CD4-positive, alpha-beta T cell (primary cell): ENCODE measurements at regions not wholly inside any gene's neighbourhood (a gene's known extent, or its start where the extent isn't known, plus 50 kb on each side); places are given as distances from the start of the nearest gene placed in this dataset.
A peak's percentile ranks its signal among the peaks of the same experiment; 100 is the strongest.

Experiments
- ATAC-seq: fragments of 200-7000 bp; cut with Tn5 transposase; one replicate; pipeline ENCODE4 v1.10.0; 2022; ENCODE audit warnings: mild to moderate bottlenecking; ENCODE audit not compliant: poor library complexity
- CTCF ChIA-PET: fragments of 350-600 bp; sonication (Branson Sonifier 250); formaldehyde crosslinking; loops from one replicate; lab custom pipeline; 2021; ENCODE audit warnings: antibody characterized with exemption, inconsistent platforms; lab: Charles Lee
- POLR2A ChIA-PET: fragments of 350-600 bp; sonication (Branson Sonifier 250); formaldehyde crosslinking; loops from one replicate; lab custom pipeline; 2021; ENCODE audit warnings: antibody characterized with exemption, inconsistent platforms; lab: Charles Lee
- DNase-seq, 14 experiments: peaks; one replicate each; pipeline ENCODE4 v3.0.0-alpha.2; 2013 to 2020; ENCODE audit warnings: mixed read lengths in 2 of 14
- H3K27ac ChIP-seq, 2 donors: one replicate each; pipeline versions ENCODE4 v1.5.1 to v1.7.0; 2013; ENCODE audit warnings: low read length in 2 of 2, low read depth in 1 of 2, mild to moderate bottlenecking in 1 of 2
- H3K27me3 ChIP-seq, 2 experiments: 1 replicate in 1 of 2; 2 replicates in 1 of 2; pipeline versions ENCODE4 v1.6.1 to v1.7.0; 2013; ENCODE audit warnings: low read length in 2 of 2, control low read depth in 1 of 2, mild to moderate bottlenecking in 1 of 2, moderate library complexity in 1 of 2; ENCODE audit not compliant: insufficient read depth in 2 of 2, control insufficient read depth in 1 of 2
- H3K36me3 ChIP-seq: one replicate; pipeline ENCODE4 v1.6.1; 2013; ENCODE audit warnings: low read length, control low read depth; ENCODE audit not compliant: insufficient read depth
- H3K4me1 ChIP-seq: one replicate; pipeline ENCODE4 v1.6.1; 2013; ENCODE audit warnings: low read length, control low read depth; ENCODE audit not compliant: insufficient read depth
- H3K4me3 ChIP-seq: one replicate; pipeline ENCODE4 v1.5.1; 2013; ENCODE audit warnings: mild to moderate bottlenecking, low read length, moderate library complexity
- H3K9me3 ChIP-seq, 2 experiments: 1 replicate in 1 of 2; 2 replicates in 1 of 2; pipeline versions ENCODE4 v1.6.1 to v1.7.0; 2013; ENCODE audit warnings: low read length in 2 of 2, mild to moderate bottlenecking in 2 of 2, control low read depth in 1 of 2, moderate library complexity in 1 of 2; ENCODE audit not compliant: control insufficient read depth in 1 of 2, insufficient read depth in 1 of 2
- H3K27ac Mint-ChIP-seq: one replicate; pipeline ENCODE4 v1.8.0; 2020; ENCODE audit warnings: mixed read lengths
- H3K27me3 Mint-ChIP-seq: one replicate; pipeline ENCODE4 v1.8.0; 2021; ENCODE audit warnings: mixed read lengths
- H3K36me3 Mint-ChIP-seq: one replicate; pipeline ENCODE4 v1.8.0; 2021; ENCODE audit warnings: low read depth, mixed read lengths
- H3K4me1 Mint-ChIP-seq: one replicate; pipeline ENCODE4 v1.8.0; 2021; ENCODE audit warnings: low read depth, mixed read lengths
- H3K4me3 Mint-ChIP-seq: one replicate; pipeline ENCODE4 v1.8.0; 2020; ENCODE audit warnings: mild to moderate bottlenecking, mixed read lengths
- H3K9me3 Mint-ChIP-seq: one replicate; pipeline ENCODE4 v1.8.0; 2020; ENCODE audit warnings: mixed read lengths
- CTCF ChIP-seq: fragments of 200-600 bp; IDR thresholded peaks from one replicate; pipeline ENCODE4 v1.8.0; 2022; ENCODE audit warnings: antibody characterized with exemption, mild to moderate bottlenecking
- intact Hi-C, 2 experiments: fragments of 100-400 bp; cut with DNase I in 1 of 2; cut with micrococcal nuclease in 1 of 2; formaldehyde crosslinking; loops; one replicate each; pipeline versions ENCODE4 v1.15.1 to v1.9.0; 2023 to 2025; cut with DNase I, micrococcal nuclease

DNA sequence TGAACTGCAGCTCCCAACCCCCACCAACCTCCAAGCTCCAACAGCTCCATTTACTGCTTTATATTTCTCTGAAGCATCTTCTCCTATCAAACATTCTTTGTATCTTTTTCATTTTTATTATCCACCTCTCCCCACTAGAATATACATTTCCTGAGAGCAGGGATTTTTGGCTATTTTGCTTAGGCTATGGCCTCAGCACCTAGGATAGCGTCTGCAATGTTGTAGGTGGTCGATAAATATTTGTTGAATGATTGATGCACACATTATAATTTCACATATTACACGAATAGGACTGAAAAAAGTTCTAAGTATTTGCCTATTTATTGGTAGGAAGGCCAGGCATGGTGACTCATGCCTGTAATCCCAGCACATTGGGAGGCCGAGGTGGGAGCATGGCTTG is 658.7 kb upstream of the DIPK2B start:
- no peak for TF ChIP-seq CTCF
- Mint-ChIP-seq H3K9me3 (no peaks in the 10 kb centered on the region), H3K27me3 (no peaks in the 10 kb centered on the region), H3K36me3 (no peaks in the 10 kb centered on the region), H3K27ac (no peak overlapping the region), H3K4me3 (no peak overlapping the region), H3K4me1 (no peaks in the 10 kb centered on the region)
- no peaks in the 10 kb centered on the region for H3K27me3 ChIP-seq
- DNase-seq (no peak), ATAC-seq (no peak)
- ChIA-PET CTCF (no interaction called here), POLR2A (interaction anchor here (0.6 kb wide), 1 partner anchor 49 kb away, joined by 3 read pairs; no protein-coding TSS in a partner anchor)
- no peaks in the 10 kb centered on the region for H3K36me3 ChIP-seq
- H3K4me1 ChIP-seq = no peaks in the 10 kb centered on the region
- H3K4me3 ChIP-seq = no peak overlapping the region
- no peak overlapping the region for H3K27ac ChIP-seq
- intact Hi-C loops = loop anchor here in 1 of 2 experiments (10.0 kb wide), 3 partner anchors 515 to 1315 kb away; partner anchors contain the start of gene FUNDC1
- no peaks in the 10 kb centered on the region for H3K9me3 ChIP-seq

GRCh38 chrX:45852884-45853283 is 652.2 kb upstream of the DIPK2B start:
- intact Hi-C loops = loop anchor here in 1 of 2 experiments (10.0 kb wide), 3 partner anchors 522 to 1308 kb away; partner anchors contain the start of gene FUNDC1
- POLR2A ChIA-PET = interaction anchor here (3.1 kb wide), 1 partner anchor 82 kb away, joined by 19 read pairs; no protein-coding TSS in a partner anchor
- Mint-ChIP-seq H3K27ac (no peak overlapping the region), H3K27me3 (no peaks in the 10 kb centered on the region), H3K36me3 (peaks cover 21% of the 10 kb centered on the region), H3K4me1 (peaks cover 9% of the 10 kb centered on the region), H3K4me3 (no peak overlapping the region), H3K9me3 (no peaks in the 10 kb centered on the region)
- no peaks in the 10 kb centered on the region for H3K36me3 ChIP-seq
- no peaks in the 10 kb centered on the region for H3K27me3 ChIP-seq
- no peak for TF ChIP-seq CTCF
- H3K27ac ChIP-seq = no peak overlapping the region
- H3K4me1 ChIP-seq = peaks cover 3% of the 10 kb centered on the region
- no peak for ATAC-seq
- no peak overlapping the region for H3K4me3 ChIP-seq
- CTCF ChIA-PET = no interaction called here
- no peak for DNase-seq
- H3K9me3 ChIP-seq = no peaks in the 10 kb centered on the region

GRCh38 chrX:45851434-45851991 is 650.8 kb upstream of the DIPK2B start:
- H3K4me1 Mint-ChIP-seq = peaks cover 9% of the 10 kb centered on the region
- POLR2A ChIA-PET = interaction anchor here (1.0 to 3.9 kb wide), 3 partner anchors 44 to 102 kb away, joined by 3 to 47 read pairs (median 19); no protein-coding TSS in a partner anchor
- H3K27me3 ChIP-seq = no peaks in the 10 kb centered on the region
- H3K4me3 Mint-ChIP-seq = peak overlapping the region; percentile 89
- intact Hi-C loops = loop anchor here in 1 of 2 experiments (10.0 kb wide), 3 partner anchors 523 to 1307 kb away; partner anchors contain the start of gene FUNDC1
- no peak for TF ChIP-seq CTCF
- no peaks in the 10 kb centered on the region for H3K9me3 Mint-ChIP-seq
- H3K36me3 Mint-ChIP-seq = peaks cover 22% of the 10 kb centered on the region
- no peak overlapping the region for H3K27ac ChIP-seq
- ATAC-seq (peak; percentile 63), DNase-seq (peak in 13 of 14 experiments; percentile 6 to 73 (median 28))
- CTCF ChIA-PET = interaction anchor here (0.8 kb wide), 1 partner anchor 16 kb away, joined by 5 read pairs; no protein-coding TSS in a partner anchor
- peak overlapping the region; percentile 77 for H3K27ac Mint-ChIP-seq
- peaks cover 5% of the 10 kb centered on the region for H3K36me3 ChIP-seq
- H3K9me3 ChIP-seq = no peaks in the 10 kb centered on the region
- peaks cover 3% of the 10 kb centered on the region for H3K4me1 ChIP-seq
- peak overlapping the region; percentile 66 for H3K4me3 ChIP-seq
- no peaks in the 10 kb centered on the region for H3K27me3 Mint-ChIP-seq
